HEK293T (cell line): ENCODE measurements at regions not wholly inside any gene's neighbourhood (a gene's known extent, or its start where the extent isn't known, plus 50 kb on each side); places are given as distances from the start of the nearest gene placed in this dataset.

ENCODE experiments used
- ARNT ChIP-seq: fragments of 450-650 bp; IDR thresholded peaks from 2 replicates; pipeline ENCODE4 v1.6.1; 2017; ENCODE audit warnings: mild to moderate bottlenecking
- BHLHE40 ChIP-seq: fragments of 450-650 bp; IDR thresholded peaks from 2 replicates; pipeline ENCODE4 v1.6.1; 2016; ENCODE audit warnings: mild to moderate bottlenecking, moderate library complexity, borderline replicate concordance
- L3MBTL2 ChIP-seq: fragments of 450-650 bp; conservative IDR thresholded peaks from 2 replicates; pipeline ENCODE4 v1.6.1; 2016; ENCODE audit warnings: mild to moderate bottlenecking
- LEF1 ChIP-seq: fragments of 450-650 bp; IDR thresholded peaks from 2 replicates; pipeline ENCODE4 v1.6.1; 2017; ENCODE audit warnings: mild to moderate bottlenecking, borderline replicate concordance
- SP1 ChIP-seq: fragments of 450-650 bp; IDR thresholded peaks from 2 replicates; pipeline ENCODE4 v1.6.1; 2017
- TARDBP ChIP-seq: fragments of 450-650 bp; IDR thresholded peaks from 2 replicates; pipeline ENCODE4 v1.6.1; 2016

DNA sequence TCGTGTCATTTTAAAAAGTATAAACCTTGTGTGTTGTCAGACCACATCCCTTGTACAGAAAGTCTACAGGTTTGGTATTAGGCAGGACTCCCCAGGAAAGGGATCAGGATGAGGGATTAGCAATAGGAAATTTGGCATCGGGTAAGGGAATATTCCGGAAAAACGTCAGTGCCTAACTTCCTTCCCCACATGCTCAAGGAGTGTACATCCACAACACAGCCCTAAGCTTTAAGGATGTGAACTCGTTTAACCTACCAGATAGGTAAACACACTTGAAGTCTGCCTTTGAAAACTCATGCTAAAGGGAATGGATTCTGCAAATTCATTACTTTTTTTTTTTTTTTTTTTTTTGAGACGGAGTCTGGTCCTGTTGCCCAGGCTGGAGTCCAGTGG is 194.9 kb downstream of the SKIDA1 start:
- TF ChIP-seq BHLHE40: no peak
- no peak for TF ChIP-seq TARDBP
- TF ChIP-seq ARNT: no peak
- no peak for TF ChIP-seq L3MBTL2
- no peak for TF ChIP-seq LEF1
- TF ChIP-seq SP1: no peak
